ENCODE measurements at regions not wholly inside any gene's neighbourhood (a gene's known extent, or its start where the extent isn't known, plus 50 kb on each side); places are given as distances from the start of the nearest gene placed in this dataset.
"Not testable (repeated sequence)": the region's sequence is repeated elsewhere in the genome, so short reads cannot be mapped to it uniquely, and the experiment has no call there.

GRCh38 chr6:167687116-167687725, 139.5 kb upstream of the AFDN start:
- intact Hi-C loops (cut with DNase I) = no loop called here
- DNase-seq = no peak
- no peak for ATAC-seq

GRCh38 chr6:167688123-167688522, 138.6 kb upstream of the AFDN start:
- ATAC-seq (no peak), DNase-seq (no peak)
- Histone ChIP-seq H3K4me3 (no peak overlapping the region), H3K9me3 (no peaks in the 10 kb centered on the region), H3K4me1 (peaks cover 4% of the 10 kb centered on the region), H3K27me3 (no peaks in the 10 kb centered on the region), H3K27ac (no peak overlapping the region), H3K36me3 (no peaks in the 10 kb centered on the region)
- TF ChIP-seq CTCF (IDR thresholded peaks at IDR 0.05) = no peak
- intact Hi-C loops (cut with DNase I) = no loop called here

More at GRCh38 chr6:167687116-167687725, 139.5 kb upstream of the AFDN start:
- H3K4me3 ChIP-seq = no peak overlapping the region
- no peaks in the 10 kb centered on the region for H3K9me3 ChIP-seq
- H3K27me3 ChIP-seq = no peaks in the 10 kb centered on the region
- H3K4me1 ChIP-seq = peaks cover 9% of the 10 kb centered on the region
- H3K27ac ChIP-seq = no peak overlapping the region
- TF ChIP-seq CTCF (IDR thresholded peaks at IDR 0.05) = no peak
- no peaks in the 10 kb centered on the region for H3K36me3 ChIP-seq

GRCh38 chr6:167689278-167689677, 137.4 kb upstream of the AFDN start:
- no peak for TF ChIP-seq CTCF (IDR thresholded peaks at IDR 0.05)
- Histone ChIP-seq H3K4me3 (no peak overlapping the region), H3K27me3 (no peaks in the 10 kb centered on the region), H3K36me3 (no peaks in the 10 kb centered on the region), H3K4me1 (peaks cover 4% of the 10 kb centered on the region), H3K9me3 (no peaks in the 10 kb centered on the region), H3K27ac (no peak overlapping the region)
- ATAC-seq (no peak), DNase-seq (no peak)
- intact Hi-C loops (cut with DNase I) = no loop called here

- H3K9me3 ChIP-seq = no peaks in the 10 kb centered on the region
- no peak for DNase-seq
- intact Hi-C loops (cut with DNase I) = no loop called here
- no peak overlapping the region for H3K4me3 ChIP-seq
- peaks cover 4% of the 10 kb centered on the region for H3K4me1 ChIP-seq
- H3K27me3 ChIP-seq = no peaks in the 10 kb centered on the region
- H3K27ac ChIP-seq = no peak overlapping the region
- peak; percentile 21 for ATAC-seq
- no peak for TF ChIP-seq CTCF (IDR thresholded peaks at IDR 0.05)
- H3K36me3 ChIP-seq = no peaks in the 10 kb centered on the region
Measured at GRCh38 chr6:167689751-167690150, 137.0 kb upstream of the AFDN start.

- H3K4me1 ChIP-seq; DNase-seq; H3K27ac ChIP-seq; ATAC-seq; H3K27me3 ChIP-seq; H3K9me3 ChIP-seq; H3K4me3 ChIP-seq; intact Hi-C loops (cut with DNase I); H3K36me3 ChIP-seq: not testable (repeated sequence)
Measured at GRCh38 chr6:167690167-167690922, 136.4 kb upstream of the AFDN start.

GRCh38 chr6:167690931-167691330, 135.8 kb upstream of the AFDN start:
- Histone ChIP-seq H3K4me3 (no peak overlapping the region), H3K27ac (no peak overlapping the region), H3K9me3 (no peaks in the 10 kb centered on the region), H3K36me3 (no peaks in the 10 kb centered on the region), H3K4me1 (peaks cover 4% of the 10 kb centered on the region), H3K27me3 (no peaks in the 10 kb centered on the region)
- ATAC-seq (no peak), DNase-seq (no peak)
- intact Hi-C loops (cut with DNase I) = no loop called here
- no peak for TF ChIP-seq CTCF (IDR thresholded peaks at IDR 0.05)

Measured in upper lobe of right lung (tissue), 1 donor.